ENCODE measurements at regions not wholly inside any gene's neighbourhood (a gene's known extent, or its start where the extent isn't known, plus 50 kb on each side); places are given as distances from the start of the nearest gene placed in this dataset.
A peak's percentile ranks its signal among the peaks of the same experiment; 100 is the strongest.

GRCh38 chr15:69806287-69806915 lies 291.3 kb downstream of the TLE3 start:
- Histone ChIP-seq H3K4me2 (ENCODE audit: extremely low read depth, insufficient read depth, low read length) (no peak overlapping the region), H3K4me1 (ENCODE audit: control insufficient read depth, extremely low read depth, insufficient read depth, low read length) (no peaks in the 10 kb centered on the region), H3K79me2 (ENCODE audit: control insufficient read depth, insufficient read depth, low read length) (no peaks in the 10 kb centered on the region), H3K27ac (ENCODE audit: insufficient read depth, low read length) (no peak overlapping the region), H3K9me3 (ENCODE audit: control insufficient read depth, insufficient read depth, low read depth, low read length) (no peaks in the 10 kb centered on the region), H3K4me3 (replicated peaks in 1 of 4; ENCODE audit: control extremely low read depth in 1 of 4, insufficient read depth in 1 of 4, low read depth in 3 of 4, low read length in 4 of 4) (no peak overlapping the region), H2AFZ (ENCODE audit: low read length) (no peak overlapping the region), H3K27me3 (ENCODE audit: control insufficient read depth, insufficient read depth, low read length) (no peaks in the 10 kb centered on the region), H4K20me1 (ENCODE audit: control insufficient read depth, extremely low read depth, insufficient read depth, low read length) (no peaks in the 10 kb centered on the region), H3K36me3 (ENCODE audit: control insufficient read depth, insufficient read depth, low read length) (no peaks in the 10 kb centered on the region), H3K9ac (ENCODE audit: insufficient read depth, low read length) (no peak overlapping the region)
- DNase-seq (ENCODE audit: low read depth in 2 of 2): no peak
- TF ChIP-seq EZH2 (IDR thresholded peaks at IDR 0.05; ENCODE audit: low read length, missing control alignments): no peak
- TF ChIP-seq, protein P1, sequence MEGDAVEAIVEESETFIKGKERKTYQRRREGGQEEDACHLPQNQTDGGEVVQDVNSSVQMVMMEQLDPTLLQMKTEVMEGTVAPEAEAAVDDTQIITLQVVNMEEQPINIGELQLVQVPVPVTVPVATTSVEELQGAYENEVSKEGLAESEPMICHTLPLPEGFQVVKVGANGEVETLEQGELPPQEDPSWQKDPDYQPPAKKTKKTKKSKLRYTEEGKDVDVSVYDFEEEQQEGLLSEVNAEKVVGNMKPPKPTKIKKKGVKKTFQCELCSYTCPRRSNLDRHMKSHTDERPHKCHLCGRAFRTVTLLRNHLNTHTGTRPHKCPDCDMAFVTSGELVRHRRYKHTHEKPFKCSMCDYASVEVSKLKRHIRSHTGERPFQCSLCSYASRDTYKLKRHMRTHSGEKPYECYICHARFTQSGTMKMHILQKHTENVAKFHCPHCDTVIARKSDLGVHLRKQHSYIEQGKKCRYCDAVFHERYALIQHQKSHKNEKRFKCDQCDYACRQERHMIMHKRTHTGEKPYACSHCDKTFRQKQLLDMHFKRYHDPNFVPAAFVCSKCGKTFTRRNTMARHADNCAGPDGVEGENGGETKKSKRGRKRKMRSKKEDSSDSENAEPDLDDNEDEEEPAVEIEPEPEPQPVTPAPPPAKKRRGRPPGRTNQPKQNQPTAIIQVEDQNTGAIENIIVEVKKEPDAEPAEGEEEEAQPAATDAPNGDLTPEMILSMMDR (conservative IDR thresholded peaks at IDR 0.05 in 1 of 2, IDR thresholded peaks at IDR 0.05 in 1 of 2; ENCODE audit: low read depth in 1 of 2, low read length in 2 of 2): no peak

DNA sequence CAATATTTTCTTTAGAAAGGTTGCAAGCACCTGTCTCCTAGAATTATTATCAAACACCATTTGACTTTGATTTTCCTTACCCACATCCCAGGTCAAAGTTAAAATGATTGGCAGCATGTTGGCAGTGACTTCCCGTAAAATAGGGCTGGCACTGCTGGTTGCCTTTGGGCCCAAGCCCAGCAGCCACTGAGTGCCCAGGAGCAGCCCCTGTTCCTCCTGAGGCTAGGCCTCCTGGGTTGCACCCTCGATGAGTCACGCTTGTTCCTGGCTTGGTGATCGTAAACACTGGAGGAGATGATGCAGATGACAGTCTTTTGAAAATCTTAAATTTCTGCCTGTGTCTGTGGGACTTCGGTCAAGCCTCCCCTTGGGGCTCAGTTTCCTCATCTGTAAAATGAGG lies 290.0 kb downstream of the TLE3 start:
- H3K9me3 ChIP-seq (ENCODE audit: control insufficient read depth, insufficient read depth, low read depth, low read length): no peaks in the 10 kb centered on the region
- H4K20me1 ChIP-seq (ENCODE audit: control insufficient read depth, extremely low read depth, insufficient read depth, low read length): no peaks in the 10 kb centered on the region
- no peaks in the 10 kb centered on the region for H3K27me3 ChIP-seq (ENCODE audit: control insufficient read depth, insufficient read depth, low read length)
- no peak overlapping the region for H3K9ac ChIP-seq (ENCODE audit: insufficient read depth, low read length)
- H3K4me3 ChIP-seq (replicated peaks in 1 of 4; ENCODE audit: control extremely low read depth in 1 of 4, insufficient read depth in 1 of 4, low read depth in 3 of 4, low read length in 4 of 4): no peak overlapping the region
- no peaks in the 10 kb centered on the region for H3K79me2 ChIP-seq (ENCODE audit: control insufficient read depth, insufficient read depth, low read length)
- TF ChIP-seq, protein P1 (conservative IDR thresholded peaks at IDR 0.05 in 1 of 2, IDR thresholded peaks at IDR 0.05 in 1 of 2; ENCODE audit: low read depth in 1 of 2, low read length in 2 of 2): no peak
- no peak for TF ChIP-seq EZH2 (IDR thresholded peaks at IDR 0.05; ENCODE audit: low read length, missing control alignments)
- no peak overlapping the region for H3K27ac ChIP-seq (ENCODE audit: insufficient read depth, low read length)
- DNase-seq (ENCODE audit: low read depth in 2 of 2): peak; percentile 26 to 41
- H3K4me1 ChIP-seq (ENCODE audit: control insufficient read depth, extremely low read depth, insufficient read depth, low read length): no peaks in the 10 kb centered on the region
- no peak overlapping the region for H2AFZ ChIP-seq (ENCODE audit: low read length)
- H3K36me3 ChIP-seq (ENCODE audit: control insufficient read depth, insufficient read depth, low read length): no peaks in the 10 kb centered on the region
- H3K4me2 ChIP-seq (ENCODE audit: extremely low read depth, insufficient read depth, low read length): no peak overlapping the region

- Histone ChIP-seq H3K9ac (ENCODE audit: insufficient read depth, low read length) (no peak overlapping the region), H3K4me1 (ENCODE audit: control insufficient read depth, extremely low read depth, insufficient read depth, low read length) (no peaks in the 10 kb centered on the region), H3K27ac (ENCODE audit: insufficient read depth, low read length) (no peak overlapping the region), H4K20me1 (ENCODE audit: control insufficient read depth, extremely low read depth, insufficient read depth, low read length) (no peaks in the 10 kb centered on the region), H3K9me3 (ENCODE audit: control insufficient read depth, insufficient read depth, low read depth, low read length) (no peaks in the 10 kb centered on the region), H3K4me3 (replicated peaks in 1 of 4; ENCODE audit: control extremely low read depth in 1 of 4, insufficient read depth in 1 of 4, low read depth in 3 of 4, low read length in 4 of 4) (no peak overlapping the region), H3K4me2 (ENCODE audit: extremely low read depth, insufficient read depth, low read length) (no peak overlapping the region), H3K36me3 (ENCODE audit: control insufficient read depth, insufficient read depth, low read length) (no peaks in the 10 kb centered on the region), H2AFZ (ENCODE audit: low read length) (no peak overlapping the region), H3K79me2 (ENCODE audit: control insufficient read depth, insufficient read depth, low read length) (no peaks in the 10 kb centered on the region), H3K27me3 (ENCODE audit: control insufficient read depth, insufficient read depth, low read length) (no peaks in the 10 kb centered on the region)
- peak in 1 of 2 donors; percentile 58 for DNase-seq (ENCODE audit: low read depth in 2 of 2)
- TF ChIP-seq, protein P1 (conservative IDR thresholded peaks at IDR 0.05 in 1 of 2, IDR thresholded peaks at IDR 0.05 in 1 of 2; ENCODE audit: low read depth in 1 of 2, low read length in 2 of 2): no peak
- no peak for TF ChIP-seq EZH2 (IDR thresholded peaks at IDR 0.05; ENCODE audit: low read length, missing control alignments)
Observed at GRCh38 chr15:69808756-69809155, 289.0 kb downstream of the TLE3 start.
